ENCODE measurements at regions not wholly inside any gene's neighbourhood (a gene's known extent, or its start where the extent isn't known, plus 50 kb on each side); places are given as distances from the start of the nearest gene placed in this dataset.

GRCh38 chr1:67590329-67590728 is 94.7 kb upstream of the GADD45A start:
- TF ChIP-seq CTCF (IDR thresholded peaks at IDR 0.05) (no peak), EZH2 (IDR thresholded peaks at IDR 0.05) (no peak)
